ENCODE measurements at regions not wholly inside any gene's neighbourhood (a gene's known extent, or its start where the extent isn't known, plus 50 kb on each side); places are given as distances from the start of the nearest gene placed in this dataset.

- no peak for DNase-seq (ENCODE audit: low spot score)
- intact Hi-C loops (cut with DNase I) = no loop called here
- no peaks in the 10 kb centered on the region for H3K4me1 ChIP-seq (replicated peaks)
- whole genome bisulfite sequencing = 38% methylated on average over 2 of the region's 2 CpGs
- no peak for TF ChIP-seq CTCF (IDR thresholded peaks at IDR 0.05)
- TF ChIP-seq POLR2AphosphoS5 (IDR thresholded peaks at IDR 0.05) = no peak
- TF ChIP-seq POLR2A (IDR thresholded peaks at IDR 0.05) = no peak
- no peaks in the 10 kb centered on the region for H3K36me3 ChIP-seq
- no peaks in the 10 kb centered on the region for H3K27me3 ChIP-seq (replicated peaks; ENCODE audit: insufficient read depth)
- H3K9me3 ChIP-seq = no peaks in the 10 kb centered on the region
- no peak overlapping the region for H3K4me3 ChIP-seq
- no peak overlapping the region for H3K27ac ChIP-seq
Measured at GRCh38 chr11:57899378-57899777, 124.3 kb upstream of the OR9Q1 start.

DNA sequence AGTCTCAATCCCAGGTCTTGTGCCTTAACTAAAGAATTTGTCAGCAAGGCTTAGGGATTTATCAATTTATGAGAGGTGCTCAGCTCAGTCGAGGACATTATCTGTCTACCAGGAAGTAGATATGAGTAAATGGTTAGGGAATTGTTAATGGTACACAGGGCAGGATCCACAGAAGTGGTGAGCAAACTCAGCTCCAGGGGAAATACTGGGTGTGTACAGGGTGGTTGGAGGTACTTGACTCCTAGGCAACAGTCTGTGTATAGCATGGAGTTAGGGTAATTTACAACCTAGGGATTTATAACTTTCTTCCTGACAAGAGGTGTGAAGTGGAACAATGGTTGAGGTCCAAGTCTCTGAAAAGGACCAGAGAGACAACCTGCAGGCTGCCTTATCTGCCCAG, 123.4 kb upstream of the OR9Q1 start:
- H3K27me3 ChIP-seq (replicated peaks; ENCODE audit: insufficient read depth) = no peaks in the 10 kb centered on the region
- H3K9me3 ChIP-seq = no peaks in the 10 kb centered on the region
- no peak for TF ChIP-seq CTCF (IDR thresholded peaks at IDR 0.05)
- no peak for TF ChIP-seq POLR2AphosphoS5 (IDR thresholded peaks at IDR 0.05)
- no peak for TF ChIP-seq POLR2A (IDR thresholded peaks at IDR 0.05)
- no peak for DNase-seq (ENCODE audit: low spot score)
- H3K4me3 ChIP-seq = no peak overlapping the region
- no peaks in the 10 kb centered on the region for H3K4me1 ChIP-seq (replicated peaks)
- intact Hi-C loops (cut with DNase I) = no loop called here
- H3K27ac ChIP-seq = no peak overlapping the region
- 26% methylated on average over 1 of the region's 1 CpG for WGBS
- H3K36me3 ChIP-seq = no peaks in the 10 kb centered on the region

DNA sequence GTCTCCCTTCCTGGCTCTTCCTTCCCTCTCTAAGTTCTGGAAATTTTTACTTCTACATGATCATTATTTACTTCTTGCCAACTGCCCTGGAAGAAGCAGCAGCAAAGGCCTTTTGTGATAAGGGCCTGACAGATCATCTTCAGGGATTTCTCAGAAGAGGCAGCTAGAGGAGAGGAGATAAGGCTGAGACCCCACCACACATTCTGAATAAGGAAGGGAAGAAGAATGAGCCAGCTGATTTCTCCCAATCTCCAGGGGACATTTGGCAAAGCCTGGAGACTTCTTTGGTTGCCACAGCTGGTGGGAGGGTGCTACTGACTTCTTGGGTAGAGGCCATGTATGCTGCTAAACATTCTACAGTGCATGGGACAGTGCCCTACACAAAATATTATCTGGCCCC, 122.4 kb upstream of the OR9Q1 start:
- no peak for TF ChIP-seq CTCF (IDR thresholded peaks at IDR 0.05)
- no peak for TF ChIP-seq POLR2A (IDR thresholded peaks at IDR 0.05)
- Histone ChIP-seq H3K36me3 (no peaks in the 10 kb centered on the region), H3K27me3 (replicated peaks; ENCODE audit: insufficient read depth) (no peaks in the 10 kb centered on the region), H3K27ac (no peak overlapping the region), H3K4me1 (replicated peaks) (no peaks in the 10 kb centered on the region), H3K4me3 (no peak overlapping the region), H3K9me3 (no peaks in the 10 kb centered on the region)
- intact Hi-C loops (cut with DNase I) = no loop called here
- no peak for DNase-seq (ENCODE audit: low spot score)

DNA sequence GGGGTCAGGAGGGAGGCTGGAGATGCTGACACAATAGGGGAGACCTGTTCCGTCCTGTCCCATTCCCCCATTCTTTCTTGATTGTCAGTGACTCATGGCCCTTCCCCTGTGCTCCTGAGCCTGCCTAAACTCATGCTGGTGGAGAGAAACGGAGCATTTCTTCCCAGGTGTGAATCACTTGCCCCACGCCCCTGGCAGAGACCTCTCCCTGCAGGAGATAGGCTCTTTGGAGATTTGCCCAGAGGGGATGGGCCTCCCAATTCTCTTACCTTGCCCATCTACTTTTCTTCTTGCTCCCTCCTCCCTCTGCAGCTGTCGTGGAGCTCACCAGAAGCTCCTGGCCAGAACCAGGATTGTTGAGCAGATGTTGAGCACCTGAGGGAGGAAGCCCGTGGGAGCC, 121.9 kb upstream of the OR9Q1 start:
- Histone ChIP-seq H3K36me3 (no peaks in the 10 kb centered on the region), H3K27me3 (replicated peaks; ENCODE audit: insufficient read depth) (no peaks in the 10 kb centered on the region), H3K4me3 (no peak overlapping the region), H3K4me1 (replicated peaks) (no peaks in the 10 kb centered on the region), H3K27ac (no peak overlapping the region), H3K9me3 (no peaks in the 10 kb centered on the region)
- WGBS = 49% methylated on average over 5 of the region's 5 CpGs
- intact Hi-C loops (cut with DNase I) = no loop called here
- TF ChIP-seq POLR2A (IDR thresholded peaks at IDR 0.05) = no peak
- no peak for TF ChIP-seq POLR2AphosphoS5 (IDR thresholded peaks at IDR 0.05)
- no peak for TF ChIP-seq CTCF (IDR thresholded peaks at IDR 0.05)
- DNase-seq (ENCODE audit: low spot score) = no peak

- no peaks in the 10 kb centered on the region for H3K4me1 ChIP-seq (replicated peaks)
- H3K27ac ChIP-seq = no peak overlapping the region
- H3K4me3 ChIP-seq = no peak overlapping the region
- intact Hi-C loops (cut with DNase I) = no loop called here
- TF ChIP-seq POLR2AphosphoS5 (IDR thresholded peaks at IDR 0.05) (no peak), CTCF (IDR thresholded peaks at IDR 0.05) (no peak), POLR2A (IDR thresholded peaks at IDR 0.05) (no peak)
- no peaks in the 10 kb centered on the region for H3K36me3 ChIP-seq
- no peaks in the 10 kb centered on the region for H3K9me3 ChIP-seq
- H3K27me3 ChIP-seq (replicated peaks; ENCODE audit: insufficient read depth) = no peaks in the 10 kb centered on the region
- DNase-seq (ENCODE audit: low spot score) = no peak
Measured at GRCh38 chr11:57903011-57903410, 120.7 kb upstream of the OR9Q1 start.

Measured in prostate gland (tissue), 2 donors.